ENCODE measurements at regions not wholly inside any gene's neighbourhood (a gene's known extent, or its start where the extent isn't known, plus 50 kb on each side); places are given as distances from the start of the nearest gene placed in this dataset.

DNA sequence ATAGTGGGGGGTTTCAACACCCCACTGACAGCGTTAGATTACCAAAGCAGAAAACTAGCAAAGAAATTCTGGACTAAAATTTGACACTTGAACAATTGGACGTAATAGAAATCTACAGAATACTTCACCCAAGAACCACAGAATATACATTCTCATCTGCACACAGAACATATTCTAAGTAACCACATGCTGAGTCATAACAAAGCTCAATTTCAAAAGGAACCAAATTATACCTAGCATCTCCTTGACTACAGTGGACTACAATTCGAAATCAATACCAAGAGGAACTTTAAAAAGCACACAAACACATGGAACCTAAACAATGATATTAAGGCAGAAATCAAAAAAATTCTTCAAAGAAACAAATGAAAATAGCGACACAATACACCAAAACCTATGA, 871.6 kb upstream of the MDGA2 start:
- BruUV-seq (replicated peaks) = no TSS peak
- DNase-seq = no peak
- intact Hi-C loops (cut with micrococcal nuclease; ENCODE audit: unreplicated experiment) = no loop called here

DNA sequence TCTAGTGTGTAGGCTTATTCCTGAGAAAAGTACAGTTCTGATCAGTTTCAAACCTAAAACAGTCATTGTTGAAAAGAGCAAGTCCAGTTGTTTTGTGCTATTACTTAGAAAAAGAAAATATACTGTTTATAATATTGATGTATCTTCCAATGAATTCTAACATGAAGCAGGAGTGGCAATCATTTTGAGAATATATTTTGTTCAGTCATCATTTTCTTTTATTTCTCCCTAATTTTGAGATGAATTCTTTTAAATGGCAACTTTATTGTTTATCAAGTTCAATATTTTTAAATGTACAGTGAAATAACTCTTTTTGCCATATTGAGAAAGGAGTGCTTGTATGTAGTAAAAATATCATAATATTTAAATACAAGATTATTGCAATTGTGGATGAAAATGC, 862.2 kb upstream of the MDGA2 start:
- Histone ChIP-seq H3K4me3 (no peak overlapping the region), H3F3A (ENCODE audit: insufficient read depth, low read depth) (no peaks in the 10 kb centered on the region), H3K27me3 (ENCODE audit: insufficient read depth, low read depth) (no peaks in the 10 kb centered on the region), H3K27ac (no peak overlapping the region), H3K4me1 (replicated peaks; ENCODE audit: insufficient read depth) (no peaks in the 10 kb centered on the region), H3K9me3 (ENCODE audit: insufficient read depth, low read depth) (no peaks in the 10 kb centered on the region), H3K4me2 (no peak overlapping the region), H3K79me2 (ENCODE audit: low read depth) (no peaks in the 10 kb centered on the region), H4K20me1 (ENCODE audit: insufficient read depth) (no peaks in the 10 kb centered on the region), H2AFZ (no peak overlapping the region), H3K9me2 (ENCODE audit: insufficient read depth) (no peaks in the 10 kb centered on the region), H3K36me3 (ENCODE audit: low read depth) (no peaks in the 10 kb centered on the region)
- ChIA-PET CTCF (no interaction called here), POLR2A (ENCODE audit: unreplicated experiment) (no interaction called here)
- TF ChIP-seq EZH2 (IDR thresholded peaks at IDR 0.05; ENCODE audit: low read depth) = no peak
- TF ChIP-seq, protein P1, sequence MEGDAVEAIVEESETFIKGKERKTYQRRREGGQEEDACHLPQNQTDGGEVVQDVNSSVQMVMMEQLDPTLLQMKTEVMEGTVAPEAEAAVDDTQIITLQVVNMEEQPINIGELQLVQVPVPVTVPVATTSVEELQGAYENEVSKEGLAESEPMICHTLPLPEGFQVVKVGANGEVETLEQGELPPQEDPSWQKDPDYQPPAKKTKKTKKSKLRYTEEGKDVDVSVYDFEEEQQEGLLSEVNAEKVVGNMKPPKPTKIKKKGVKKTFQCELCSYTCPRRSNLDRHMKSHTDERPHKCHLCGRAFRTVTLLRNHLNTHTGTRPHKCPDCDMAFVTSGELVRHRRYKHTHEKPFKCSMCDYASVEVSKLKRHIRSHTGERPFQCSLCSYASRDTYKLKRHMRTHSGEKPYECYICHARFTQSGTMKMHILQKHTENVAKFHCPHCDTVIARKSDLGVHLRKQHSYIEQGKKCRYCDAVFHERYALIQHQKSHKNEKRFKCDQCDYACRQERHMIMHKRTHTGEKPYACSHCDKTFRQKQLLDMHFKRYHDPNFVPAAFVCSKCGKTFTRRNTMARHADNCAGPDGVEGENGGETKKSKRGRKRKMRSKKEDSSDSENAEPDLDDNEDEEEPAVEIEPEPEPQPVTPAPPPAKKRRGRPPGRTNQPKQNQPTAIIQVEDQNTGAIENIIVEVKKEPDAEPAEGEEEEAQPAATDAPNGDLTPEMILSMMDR (conservative IDR thresholded peaks at IDR 0.05) = no peak
- intact Hi-C loops (cut with micrococcal nuclease; ENCODE audit: unreplicated experiment) = no loop called here
- BruUV-seq (replicated peaks) = no TSS peak
- DNase-seq = no peak

More for the DNA sequence above, 871.6 kb upstream of the MDGA2 start:
- no peaks in the 10 kb centered on the region for H3K27me3 ChIP-seq (ENCODE audit: insufficient read depth, low read depth)
- H3K4me3 ChIP-seq = no peak overlapping the region
- no peaks in the 10 kb centered on the region for H3K4me1 ChIP-seq (replicated peaks; ENCODE audit: insufficient read depth)
- no peaks in the 10 kb centered on the region for H3K9me2 ChIP-seq (ENCODE audit: insufficient read depth)
- no peaks in the 10 kb centered on the region for H4K20me1 ChIP-seq (ENCODE audit: insufficient read depth)
- ChIA-PET CTCF (no interaction called here), POLR2A (ENCODE audit: unreplicated experiment) (no interaction called here)
- H3K9me3 ChIP-seq (ENCODE audit: insufficient read depth, low read depth) = no peaks in the 10 kb centered on the region
- no peak overlapping the region for H3K4me2 ChIP-seq
- no peaks in the 10 kb centered on the region for H3K36me3 ChIP-seq (ENCODE audit: low read depth)
- H3K79me2 ChIP-seq (ENCODE audit: low read depth) = no peaks in the 10 kb centered on the region
- TF ChIP-seq, protein P1 (conservative IDR thresholded peaks at IDR 0.05) = no peak
- TF ChIP-seq EZH2 (IDR thresholded peaks at IDR 0.05; ENCODE audit: low read depth) = no peak
- no peak overlapping the region for H3K27ac ChIP-seq
- H2AFZ ChIP-seq = no peak overlapping the region
- H3F3A ChIP-seq (ENCODE audit: insufficient read depth, low read depth) = no peaks in the 10 kb centered on the region

DNA sequence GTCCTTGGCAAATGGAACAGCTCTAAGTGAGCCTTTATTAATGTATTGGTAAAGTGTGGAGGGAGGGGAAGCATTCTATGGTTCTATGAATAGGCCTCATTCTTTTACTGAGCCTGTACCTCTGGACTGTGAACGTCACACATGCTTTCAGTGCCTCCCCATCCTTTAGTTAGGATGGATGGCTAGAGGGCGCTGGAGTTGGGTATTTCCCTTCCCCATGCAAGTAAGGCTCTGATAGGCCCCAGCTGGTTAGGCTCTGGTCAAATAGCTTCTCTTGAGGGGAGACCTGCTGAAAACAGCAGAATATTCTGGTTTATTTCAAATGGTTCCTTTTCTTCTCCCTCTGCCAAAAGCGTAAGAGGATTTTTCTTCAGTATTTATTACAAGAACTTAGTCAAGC, 860.9 kb upstream of the MDGA2 start:
- Histone ChIP-seq H4K20me1 (ENCODE audit: insufficient read depth) (no peaks in the 10 kb centered on the region), H3K4me1 (replicated peaks; ENCODE audit: insufficient read depth) (no peaks in the 10 kb centered on the region), H3K36me3 (ENCODE audit: low read depth) (no peaks in the 10 kb centered on the region), H3K9me2 (ENCODE audit: insufficient read depth) (no peaks in the 10 kb centered on the region), H3F3A (ENCODE audit: insufficient read depth, low read depth) (no peaks in the 10 kb centered on the region), H3K4me2 (no peak overlapping the region), H3K27ac (no peak overlapping the region), H2AFZ (no peak overlapping the region), H3K27me3 (ENCODE audit: insufficient read depth, low read depth) (no peaks in the 10 kb centered on the region), H3K9me3 (ENCODE audit: insufficient read depth, low read depth) (no peaks in the 10 kb centered on the region), H3K4me3 (no peak overlapping the region), H3K79me2 (ENCODE audit: low read depth) (no peaks in the 10 kb centered on the region)
- CTCF ChIA-PET = no interaction called here
- no TSS peak for BruUV-seq (replicated peaks)
- DNase-seq = no peak
- no peak for TF ChIP-seq EZH2 (IDR thresholded peaks at IDR 0.05; ENCODE audit: low read depth)
- TF ChIP-seq, protein P1 (conservative IDR thresholded peaks at IDR 0.05) = no peak
- POLR2A ChIA-PET (ENCODE audit: unreplicated experiment) = no interaction called here
- intact Hi-C loops (cut with micrococcal nuclease; ENCODE audit: unreplicated experiment) = no loop called here

Data from PC-9 (cell line).